Islet of Langerhans (tissue), 1 donor: ENCODE measurements at regions not wholly inside any gene's neighbourhood (a gene's known extent, or its start where the extent isn't known, plus 50 kb on each side); places are given as distances from the start of the nearest gene placed in this dataset.
"Not testable (repeated sequence)": the region's sequence is repeated elsewhere in the genome, so short reads cannot be mapped to it uniquely, and the experiment has no call there.

ENCODE experiments used
- FAIRE-seq: peaks from one replicate; lab custom pipeline; 2011; peaks lifted over from hg19 to GRCh38; lab: Jason Lieb, UNC

GRCh38 chr7:121620206-121620605 is 224.1 kb upstream of the FAM3C start:
- FAIRE-seq = no peak

GRCh38 chr7:121618182-121618581 is 222.1 kb upstream of the FAM3C start:
- no peak for FAIRE-seq

GRCh38 chr7:121610243-121610642 is 214.1 kb upstream of the FAM3C start:
- FAIRE-seq = no peak

- FAIRE-seq = no peak
These were observed 213.1 kb upstream of the FAM3C start for GRCh38 chr7:121609208-121609607.

- FAIRE-seq = no peak
These were observed 212.7 kb upstream of the FAM3C start for GRCh38 chr7:121608785-121609184.

- not testable (repeated sequence) for FAIRE-seq
These were observed 212.1 kb upstream of the FAM3C start for GRCh38 chr7:121608183-121608582.

GRCh38 chr7:121605317-121605680 is 209.2 kb upstream of the FAM3C start:
- peak; percentile 94 for FAIRE-seq

- no peak for FAIRE-seq
These were observed 208.7 kb upstream of the FAM3C start for GRCh38 chr7:121604627-121605316.

GRCh38 chr7:121603886-121604285 is 207.8 kb upstream of the FAM3C start:
- FAIRE-seq = no peak

- no peak for FAIRE-seq
These were observed 203.8 kb upstream of the FAM3C start for GRCh38 chr7:121599887-121600286.

GRCh38 chr7:121595758-121596696 is 199.9 kb upstream of the FAM3C start:
- FAIRE-seq = no peak

GRCh38 chr7:121591926-121592325 is 195.8 kb upstream of the FAM3C start:
- no peak for FAIRE-seq

- FAIRE-seq = no peak
These were observed 191.3 kb upstream of the FAM3C start for GRCh38 chr7:121587435-121587834.

GRCh38 chr7:121582258-121582657 is 186.2 kb upstream of the FAM3C start:
- no peak for FAIRE-seq

- no peak for FAIRE-seq
These were observed 183.5 kb upstream of the FAM3C start for GRCh38 chr7:121579639-121580038.

GRCh38 chr7:121578669-121579068 is 182.6 kb upstream of the FAM3C start:
- FAIRE-seq = no peak

- no peak for FAIRE-seq
These were observed 180.2 kb upstream of the FAM3C start for GRCh38 chr7:121576148-121576917.

- FAIRE-seq = peak; percentile 76
These were observed 179.2 kb upstream of the FAM3C start for GRCh38 chr7:121575194-121575765.

GRCh38 chr7:121574109-121574508 is 178.0 kb upstream of the FAM3C start:
- FAIRE-seq = no peak

- no peak for FAIRE-seq
These were observed 176.5 kb upstream of the FAM3C start for GRCh38 chr7:121572615-121573014.

- no peak for FAIRE-seq
These were observed 174.3 kb upstream of the FAM3C start for GRCh38 chr7:121570365-121570764.

- no peak for FAIRE-seq
These were observed 167.1 kb upstream of the FAM3C start for GRCh38 chr7:121563177-121563576.
